Cardiac muscle cell (in vitro differentiated cells and primary cell): ENCODE measurements at regions not wholly inside any gene's neighbourhood (a gene's known extent, or its start where the extent isn't known, plus 50 kb on each side); places are given as distances from the start of the nearest gene placed in this dataset.

ENCODE experiments used
- DNase-seq, 2 donors: peaks; one replicate each; pipeline versions ENCODE4 v3.0.0 to v3.0.0-alpha.2; 2010 to 2017; ENCODE audit warnings: low read depth in 1 of 2, low spot score in 1 of 2
- H3K27ac ChIP-seq: fragments of 200-600 bp; sonication (generic); 2 replicates; pipeline ENCODE4 v1.5.1; 2016
- H3K27me3 ChIP-seq: fragments of 200-600 bp; sonication (generic); 2 replicates; pipeline ENCODE4 v1.6.0; 2016; ENCODE audit warnings: control low read depth
- H3K36me3 ChIP-seq: fragments of 200-600 bp; sonication (generic); 2 replicates; pipeline ENCODE4 v1.5.1; 2016; ENCODE audit warnings: control low read depth
- H3K4me1 ChIP-seq: fragments of 200-600 bp; sonication (generic); 2 replicates; pipeline ENCODE4 v1.8.1; 2017; ENCODE audit warnings: low read depth, mild to moderate bottlenecking, mixed run types
- H3K4me3 ChIP-seq: fragments of 200-600 bp; sonication (generic); 2 replicates; pipeline ENCODE4 v1.5.1; 2016; ENCODE audit warnings: mild to moderate bottlenecking
- H3K9me3 ChIP-seq: fragments of 200-600 bp; sonication (generic); 2 replicates; pipeline ENCODE4 v1.5.1; 2017; ENCODE audit warnings: low read depth, mild to moderate bottlenecking, control low read depth
- CTCF ChIP-seq: IDR thresholded peaks from 2 replicates; pipeline ENCODE4 v1.5.1; 2012; ENCODE audit warnings: low read depth, mild to moderate bottlenecking, low read length

GRCh38 chr10:23754941-23755340 is 316.1 kb downstream of the OTUD1 start:
- Histone ChIP-seq H3K27me3 (peaks cover 4% of the 10 kb centered on the region), H3K4me1 (no peaks in the 10 kb centered on the region), H3K9me3 (no peaks in the 10 kb centered on the region), H3K27ac (no peak overlapping the region), H3K36me3 (no peaks in the 10 kb centered on the region), H3K4me3 (no peak overlapping the region)
- TF ChIP-seq CTCF, result no peak
- no peak for DNase-seq

- Histone ChIP-seq H3K27ac (no peak overlapping the region), H3K4me3 (no peak overlapping the region), H3K27me3 (peaks cover 4% of the 10 kb centered on the region), H3K36me3 (no peaks in the 10 kb centered on the region), H3K9me3 (no peaks in the 10 kb centered on the region), H3K4me1 (no peaks in the 10 kb centered on the region)
- DNase-seq, result no peak
- no peak for TF ChIP-seq CTCF
Measured at GRCh38 chr10:23755556-23755955, 316.7 kb downstream of the OTUD1 start.

- Histone ChIP-seq H3K4me3 (no peak overlapping the region), H3K4me1 (no peaks in the 10 kb centered on the region), H3K36me3 (no peaks in the 10 kb centered on the region), H3K9me3 (no peaks in the 10 kb centered on the region), H3K27ac (no peak overlapping the region), H3K27me3 (no peaks in the 10 kb centered on the region)
- no peak for DNase-seq
- TF ChIP-seq CTCF, result no peak
Measured at GRCh38 chr10:23768281-23768680, 329.4 kb downstream of the OTUD1 start.

- Histone ChIP-seq H3K4me1 (no peaks in the 10 kb centered on the region), H3K27ac (no peak overlapping the region), H3K36me3 (no peaks in the 10 kb centered on the region), H3K4me3 (no peak overlapping the region), H3K27me3 (no peaks in the 10 kb centered on the region), H3K9me3 (no peaks in the 10 kb centered on the region)
- no peak for DNase-seq
- no peak for TF ChIP-seq CTCF
Measured at GRCh38 chr10:23777153-23777552, 338.3 kb downstream of the OTUD1 start.

- no peak for TF ChIP-seq CTCF
- no peaks in the 10 kb centered on the region for H3K4me1 ChIP-seq
- no peak overlapping the region for H3K4me3 ChIP-seq
- H3K36me3 ChIP-seq, result no peaks in the 10 kb centered on the region
- H3K9me3 ChIP-seq, result no peaks in the 10 kb centered on the region
- DNase-seq, result no peak
- H3K27ac ChIP-seq, result no peak overlapping the region
- H3K27me3 ChIP-seq, result no peaks in the 10 kb centered on the region
Measured at GRCh38 chr10:23779301-23779700, 340.4 kb downstream of the OTUD1 start.

GRCh38 chr10:23780331-23780730 is 341.5 kb downstream of the OTUD1 start:
- Histone ChIP-seq H3K27me3 (no peaks in the 10 kb centered on the region), H3K4me1 (no peaks in the 10 kb centered on the region), H3K4me3 (no peak overlapping the region), H3K27ac (no peak overlapping the region), H3K9me3 (no peaks in the 10 kb centered on the region), H3K36me3 (no peaks in the 10 kb centered on the region)
- no peak for DNase-seq
- TF ChIP-seq CTCF, result no peak
